Lung (tissue), 11 donors: ENCODE measurements at regions not wholly inside any gene's neighbourhood (a gene's known extent, or its start where the extent isn't known, plus 50 kb on each side); places are given as distances from the start of the nearest gene placed in this dataset.

ENCODE experiments used
- ATAC-seq: fragments of 200-7000 bp; cut with Tn5 transposase; one replicate; pipeline ENCODE4 v1.9.1; 2020; ENCODE audit warnings: moderate number of reproducible peaks; ENCODE audit not compliant: insufficient read depth, low FRiP score
- DNase-seq, 3 donors: peaks; one replicate each; pipeline ENCODE4 v3.0.0-alpha.2; 2013 to 2017
- H3K27ac ChIP-seq, 2 donors: one replicate each; pipeline ENCODE4 v1.5.1; 2013; ENCODE audit warnings: mild to moderate bottlenecking in 2 of 2, moderate library complexity in 2 of 2, control low read depth in 1 of 2, inconsistent platforms in 1 of 2, low read depth in 1 of 2, low read length in 1 of 2
- H3K27me3 ChIP-seq, 3 donors: one replicate each; pipeline ENCODE4 v1.5.1; 2013; ENCODE audit warnings: low read length in 2 of 3; ENCODE audit not compliant: control insufficient read depth in 3 of 3, insufficient read depth in 3 of 3
- H3K36me3 ChIP-seq, 4 donors: one replicate each; pipeline ENCODE4 v1.5.1; 2013; ENCODE audit warnings: low read length in 4 of 4, mild to moderate bottlenecking in 1 of 4, moderate library complexity in 1 of 4; ENCODE audit not compliant: control insufficient read depth in 4 of 4, insufficient read depth in 4 of 4
- H3K4me1 ChIP-seq, 5 donors: one replicate each; pipeline ENCODE4 v1.5.1; 2013; ENCODE audit warnings: low read length in 5 of 5, mild to moderate bottlenecking in 2 of 5, moderate library complexity in 1 of 5; ENCODE audit not compliant: control insufficient read depth in 5 of 5, insufficient read depth in 5 of 5
- H3K4me3 ChIP-seq: one replicate; pipeline ENCODE4 v1.5.1; 2013; ENCODE audit warnings: mild to moderate bottlenecking, control low read depth, moderate library complexity
- H3K9ac ChIP-seq, 2 donors: one replicate each; pipeline ENCODE4 v1.5.1; 2013; ENCODE audit warnings: low read length in 2 of 2, control low read depth in 1 of 2; ENCODE audit not compliant: insufficient read depth in 1 of 2
- H3K9me3 ChIP-seq, 4 donors: one replicate each; pipeline ENCODE4 v1.5.1; 2013; ENCODE audit warnings: low read length in 3 of 4, mild to moderate bottlenecking in 1 of 4, moderate library complexity in 1 of 4; ENCODE audit not compliant: control insufficient read depth in 4 of 4, insufficient read depth in 3 of 4
- WGBS, 2 donors: extraction: QIAGEN DNeasy Blood & Tissue Kit; methylation state at CpG; one replicate each; pipeline ENCODE4 v1.1.7; 2013; 5-methylcytosine and 5-hydroxymethylcytosine counted together
- TF ChIP-seq, protein P1 (sequence below): IDR thresholded peaks from 2 replicates; pipeline ENCODE4 v1.5.1; 2012; ENCODE audit warnings: mild to moderate bottlenecking; ENCODE audit errors: control extremely low read depth, extremely low read depth
- donor health status: control.
- donor health status: control.
- donor health status: Bipolar disorder and iron deficiency.
- donor health status: healthy.
- donor health status: DM: yes; HTN: yes; CAD: no.

DNA sequence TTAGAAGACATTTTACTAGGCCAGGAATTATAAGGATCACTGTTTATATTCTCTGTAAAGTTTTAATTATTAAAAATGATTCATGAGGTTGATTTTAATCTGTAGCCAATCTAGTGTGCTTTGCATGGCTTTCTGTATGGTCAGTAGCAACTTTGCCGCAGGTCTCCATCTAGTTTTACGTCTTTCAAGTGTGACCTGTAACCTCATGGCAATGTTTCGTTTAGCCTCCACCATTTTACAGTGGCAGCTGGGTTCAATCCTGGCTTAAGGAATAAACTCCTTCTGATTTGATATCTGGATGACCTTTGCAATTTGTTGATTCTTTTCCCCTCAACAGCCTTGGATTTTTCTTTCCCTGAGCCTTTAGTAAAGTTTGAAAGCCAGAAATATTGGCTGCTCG, 434.5 kb upstream of the CDH9 start:
- Histone ChIP-seq H3K4me3 (no peak overlapping the region), H3K4me1 (no peaks in the 10 kb centered on the region), H3K27me3 (no peaks in the 10 kb centered on the region), H3K27ac (no peak overlapping the region), H3K36me3 (no peaks in the 10 kb centered on the region), H3K9me3 (peaks cover 0 to 14% (median 7%) of the 10 kb centered on the region in 4 donors), H3K9ac (no peak overlapping the region)
- no peak for ATAC-seq
- TF ChIP-seq, protein P1, sequence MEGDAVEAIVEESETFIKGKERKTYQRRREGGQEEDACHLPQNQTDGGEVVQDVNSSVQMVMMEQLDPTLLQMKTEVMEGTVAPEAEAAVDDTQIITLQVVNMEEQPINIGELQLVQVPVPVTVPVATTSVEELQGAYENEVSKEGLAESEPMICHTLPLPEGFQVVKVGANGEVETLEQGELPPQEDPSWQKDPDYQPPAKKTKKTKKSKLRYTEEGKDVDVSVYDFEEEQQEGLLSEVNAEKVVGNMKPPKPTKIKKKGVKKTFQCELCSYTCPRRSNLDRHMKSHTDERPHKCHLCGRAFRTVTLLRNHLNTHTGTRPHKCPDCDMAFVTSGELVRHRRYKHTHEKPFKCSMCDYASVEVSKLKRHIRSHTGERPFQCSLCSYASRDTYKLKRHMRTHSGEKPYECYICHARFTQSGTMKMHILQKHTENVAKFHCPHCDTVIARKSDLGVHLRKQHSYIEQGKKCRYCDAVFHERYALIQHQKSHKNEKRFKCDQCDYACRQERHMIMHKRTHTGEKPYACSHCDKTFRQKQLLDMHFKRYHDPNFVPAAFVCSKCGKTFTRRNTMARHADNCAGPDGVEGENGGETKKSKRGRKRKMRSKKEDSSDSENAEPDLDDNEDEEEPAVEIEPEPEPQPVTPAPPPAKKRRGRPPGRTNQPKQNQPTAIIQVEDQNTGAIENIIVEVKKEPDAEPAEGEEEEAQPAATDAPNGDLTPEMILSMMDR: no peak
- peak in 1 of 3 donors; percentile 5 for DNase-seq
- 67 to 83% methylated on average over 4 of the region's 4 CpGs for WGBS, 2 donors

DNA sequence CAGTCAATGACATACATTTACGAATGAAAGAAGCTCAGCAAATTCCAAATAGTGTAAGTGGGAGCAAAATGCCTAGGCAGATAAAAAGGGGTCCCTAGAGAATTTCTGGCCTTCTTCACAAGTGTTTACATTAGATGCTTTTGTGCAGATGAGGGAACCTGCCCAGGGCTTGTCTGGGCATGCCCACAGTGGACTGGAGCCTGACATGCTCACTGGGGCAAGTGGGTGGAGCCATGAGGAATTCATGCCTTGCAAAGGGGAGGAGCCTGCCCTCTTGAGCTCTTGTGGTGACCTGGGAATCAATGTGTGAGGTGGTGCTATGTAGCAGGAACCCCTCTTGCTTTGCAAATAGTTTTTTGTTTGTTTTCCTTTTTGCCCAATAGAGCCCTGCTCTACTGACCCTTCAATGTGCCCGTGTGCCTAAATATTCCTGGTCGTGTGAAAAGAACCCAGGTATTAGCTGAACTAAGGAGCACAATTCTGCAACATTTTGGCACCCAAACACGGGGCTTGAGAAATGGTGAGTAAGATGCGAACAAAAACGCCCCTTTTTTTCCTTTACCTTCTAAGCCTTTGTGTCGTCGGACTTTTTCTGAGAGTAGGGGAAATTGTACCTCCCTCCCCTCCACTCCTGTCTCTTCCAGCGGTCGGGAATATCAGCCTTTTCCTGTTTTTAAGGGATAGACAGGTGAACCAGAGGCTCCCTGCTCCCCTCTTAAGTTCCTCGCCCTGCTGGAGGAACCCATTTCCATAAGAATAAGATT, 433.8 kb upstream of the CDH9 start:
- H3K4me1 ChIP-seq: no peaks in the 10 kb centered on the region
- 73 to 86% methylated on average over 11 of the region's 11 CpGs for WGBS, 2 donors

DNA sequence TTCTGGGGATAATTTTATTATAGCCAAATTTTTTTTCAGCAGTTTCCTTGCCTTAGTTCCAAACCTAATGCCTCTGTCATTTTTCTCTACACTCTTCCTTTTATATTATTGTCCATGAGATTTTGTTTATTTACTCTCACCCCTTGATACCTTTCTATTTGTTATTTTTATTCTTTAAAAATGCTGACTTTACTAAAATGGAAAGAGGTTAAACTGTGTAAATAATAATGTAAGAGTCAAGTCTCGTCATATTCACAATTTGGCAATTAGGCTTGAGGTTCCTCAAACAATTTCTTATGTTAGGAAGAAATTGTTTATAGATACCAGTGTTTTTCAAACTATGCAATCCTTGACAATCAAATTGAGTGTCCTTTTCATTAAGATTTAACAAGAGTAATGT, 428.6 kb upstream of the CDH9 start:
- no peak for ATAC-seq
- no peak for DNase-seq
- Histone ChIP-seq H3K9me3 (peaks cover 0 to 2% (median under 1%) of the 10 kb centered on the region in 4 donors), H3K4me3 (no peak overlapping the region), H3K27me3 (no peaks in the 10 kb centered on the region), H3K36me3 (no peaks in the 10 kb centered on the region), H3K4me1 (no peaks in the 10 kb centered on the region), H3K9ac (no peak overlapping the region), H3K27ac (no peak overlapping the region)
- WGBS, 2 donors: 47 to 58% methylated on average over 1 of the region's 1 CpG
- TF ChIP-seq, protein P1: no peak

More for the DNA sequence above, 433.8 kb upstream of the CDH9 start:
- no peaks in the 10 kb centered on the region for H3K36me3 ChIP-seq
- H3K27me3 ChIP-seq: no peaks in the 10 kb centered on the region
- peaks cover 0 to 9% (median 6%) of the 10 kb centered on the region in 4 donors for H3K9me3 ChIP-seq
- H3K9ac ChIP-seq: no peak overlapping the region
- no peak overlapping the region for H3K27ac ChIP-seq
- TF ChIP-seq, protein P1: no peak
- H3K4me3 ChIP-seq: no peak overlapping the region
- DNase-seq (no peak), ATAC-seq (no peak)
